GM10266 (cell line): ENCODE measurements at regions not wholly inside any gene's neighbourhood (a gene's known extent, or its start where the extent isn't known, plus 50 kb on each side); places are given as distances from the start of the nearest gene placed in this dataset.
"Not testable (repeated sequence)": the region's sequence is repeated elsewhere in the genome, so short reads cannot be mapped to it uniquely, and the experiment has no call there.

Source experiments
- DNase-seq: peaks from one replicate; pipeline ENCODE4 v3.0.0; 2012; ENCODE audit errors: extremely low spot score
- CTCF ChIP-seq: IDR thresholded peaks from 2 replicates; pipeline ENCODE4 v1.5.1; 2012; ENCODE audit warnings: mild to moderate bottlenecking, low read depth; ENCODE audit not compliant: control insufficient read depth, insufficient read depth; ENCODE audit errors: missing control alignments

DNA sequence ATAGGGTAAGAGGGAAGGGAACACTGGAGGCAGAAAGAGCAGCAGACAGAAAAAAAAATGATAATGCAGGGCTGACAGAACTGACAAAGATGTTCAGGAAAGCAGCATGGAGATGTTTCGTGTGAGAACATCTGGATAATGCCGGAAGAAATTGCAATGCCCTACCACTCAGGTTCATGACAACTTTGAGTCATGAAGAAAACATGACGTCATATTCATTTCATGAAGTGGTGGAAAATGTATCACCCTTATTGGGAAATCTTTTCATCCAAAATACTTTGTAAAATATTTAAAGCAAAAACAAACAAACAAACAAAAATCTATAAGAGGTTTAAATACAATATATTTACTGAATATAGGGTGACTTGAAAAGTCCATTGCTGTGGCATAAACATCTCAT is 305.4 kb upstream of the IGF1R start:
- no peak for DNase-seq
- TF ChIP-seq CTCF, result no peak

- DNase-seq, result no peak
- no peak for TF ChIP-seq CTCF
Observed at GRCh38 chr15:98344591-98344990, 303.7 kb upstream of the IGF1R start.

DNA sequence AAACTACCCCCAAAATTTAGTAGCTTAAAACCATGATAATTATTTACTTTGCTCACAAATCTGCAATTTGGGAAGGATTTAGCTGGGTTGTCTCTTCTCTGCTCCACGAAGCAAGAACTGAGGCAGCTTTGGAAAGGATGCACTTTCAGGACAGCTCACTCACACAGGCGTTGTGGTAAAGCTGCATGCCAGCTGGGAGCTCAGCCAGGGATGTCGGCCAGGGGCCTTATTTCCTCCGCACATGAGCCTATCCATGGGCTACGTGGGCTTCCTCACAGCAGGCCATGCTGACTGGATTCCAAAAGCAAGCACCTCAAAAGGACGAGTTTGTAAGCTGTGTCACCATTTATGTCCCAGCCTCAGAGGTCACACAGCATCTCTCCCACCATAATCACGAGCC is 301.3 kb upstream of the IGF1R start:
- no peak for TF ChIP-seq CTCF
- DNase-seq, result no peak

DNA sequence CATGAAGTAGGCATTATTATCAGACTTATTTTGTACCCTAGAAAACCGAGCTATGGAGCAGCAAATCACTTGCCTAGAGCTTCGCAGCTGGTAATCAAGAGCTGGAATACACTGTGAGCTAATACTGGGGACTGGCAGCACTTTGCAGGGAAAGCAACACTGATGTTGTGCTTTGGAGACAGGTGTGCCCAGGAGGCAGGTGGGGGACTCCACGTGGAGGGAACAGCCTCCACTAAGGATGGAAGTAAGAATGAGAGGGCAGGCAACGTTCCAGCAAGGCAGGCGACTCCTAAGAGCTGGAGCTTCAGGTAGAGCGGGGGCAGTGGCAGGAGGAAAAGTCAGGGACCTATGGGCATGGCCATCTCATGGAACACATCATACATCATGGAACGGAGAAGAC is 300.5 kb upstream of the IGF1R start:
- no peak for TF ChIP-seq CTCF
- DNase-seq, result no peak

DNA sequence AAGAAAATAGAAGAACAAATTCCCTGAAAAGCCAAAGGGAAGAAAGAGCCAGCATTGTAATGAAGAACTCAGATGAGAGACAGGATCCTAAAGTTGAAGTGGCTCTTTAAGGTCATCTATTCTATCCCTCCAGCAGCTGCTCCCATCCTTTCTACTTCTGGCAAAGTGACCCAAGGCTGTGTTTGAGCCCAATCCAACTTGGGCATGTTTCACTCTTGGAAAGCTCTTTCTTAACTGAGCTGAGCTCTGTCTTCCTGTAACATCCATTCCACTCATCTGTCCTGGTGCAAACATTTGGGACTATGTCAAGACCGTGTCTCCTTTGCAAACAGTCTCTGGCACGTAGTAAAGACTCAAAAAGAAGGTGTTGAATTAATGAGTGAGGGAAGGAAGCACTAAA is 298.1 kb upstream of the IGF1R start:
- DNase-seq, result no peak
- no peak for TF ChIP-seq CTCF

DNA sequence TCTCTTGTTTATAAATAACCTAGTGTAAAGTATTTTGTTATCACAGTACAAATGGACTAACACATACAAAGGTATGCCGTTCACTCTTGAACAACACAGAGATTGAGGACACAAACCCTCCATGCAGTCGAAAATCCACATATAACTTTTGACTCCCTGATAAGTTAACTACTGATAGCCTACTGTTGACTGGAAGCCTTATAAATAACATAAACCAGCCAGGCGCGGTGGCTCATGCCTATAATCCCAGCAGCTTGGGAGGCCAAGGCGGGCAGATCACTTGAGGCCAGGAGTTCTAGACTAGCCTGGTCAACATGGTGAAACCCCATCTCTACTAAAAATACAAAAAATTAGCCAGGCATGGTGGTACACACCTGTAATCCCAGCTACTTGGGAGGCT is 290.1 kb upstream of the IGF1R start:
- not testable (repeated sequence) for DNase-seq

DNA sequence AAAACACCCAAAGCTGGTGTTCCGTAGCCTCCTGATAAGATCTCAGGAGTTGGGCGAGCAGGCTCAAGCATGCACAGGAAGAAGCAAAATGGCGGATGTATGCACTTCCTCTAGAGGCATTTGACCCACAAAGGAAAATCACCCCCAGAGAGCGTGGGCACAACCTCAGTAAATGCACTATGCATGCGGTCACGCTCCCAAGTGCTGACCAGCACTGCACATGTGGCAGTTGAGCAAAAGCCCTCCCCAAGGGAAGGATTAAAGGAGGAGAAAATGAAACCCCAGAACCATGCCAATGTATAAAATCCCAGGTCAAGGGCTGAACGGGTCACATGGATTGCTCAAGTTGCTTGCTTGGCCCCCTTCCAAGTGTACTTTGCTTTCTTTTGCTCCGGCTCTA is 289.4 kb upstream of the IGF1R start:
- no peak for DNase-seq
- no peak for TF ChIP-seq CTCF

GRCh38 chr15:98363416-98363815 is 284.9 kb upstream of the IGF1R start:
- no peak for DNase-seq
- TF ChIP-seq CTCF, result no peak
